GM23248 (cell line): ENCODE measurements at regions not wholly inside any gene's neighbourhood (a gene's known extent, or its start where the extent isn't known, plus 50 kb on each side); places are given as distances from the start of the nearest gene placed in this dataset.

Source experiments
- EZH2 ChIP-seq: fragments of 200-600 bp; sonication (generic); IDR thresholded peaks from 2 replicates; pipeline ENCODE4 v1.6.1; 2018; ENCODE audit warnings: antibody characterized with exemption, mild to moderate bottlenecking; ENCODE audit not compliant: insufficient read depth, poor library complexity, severe bottlenecking
- EZH2phosphoT487 ChIP-seq: fragments of 200-600 bp; sonication (generic); IDR thresholded peaks from 2 replicates; pipeline ENCODE4 v1.6.1; 2018; ENCODE audit warnings: antibody characterized with exemption, moderate library complexity, mild to moderate bottlenecking, low read depth; ENCODE audit not compliant: insufficient read depth

DNA sequence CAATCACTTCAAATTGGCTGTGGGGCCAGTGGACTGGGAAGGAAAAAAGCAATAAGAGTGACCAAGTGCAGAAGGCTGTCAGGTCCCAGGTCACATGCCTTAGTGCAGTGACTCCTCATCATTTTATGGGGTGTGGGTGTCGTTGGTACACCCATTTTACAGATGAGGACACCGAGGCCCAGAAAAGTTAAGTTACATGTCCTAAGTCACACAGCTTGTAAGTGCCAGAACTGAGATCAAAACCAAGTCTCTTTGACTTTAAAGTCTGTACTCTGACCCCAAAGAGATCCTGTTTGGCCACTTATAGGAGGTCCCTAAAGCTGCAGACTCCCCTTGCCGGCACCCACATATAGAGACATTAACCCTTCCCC, 63.0 kb upstream of the POLG start:
- TF ChIP-seq EZH2 = no peak
- no peak for TF ChIP-seq EZH2phosphoT487
